ENCODE measurements at regions not wholly inside any gene's neighbourhood (a gene's known extent, or its start where the extent isn't known, plus 50 kb on each side); places are given as distances from the start of the nearest gene placed in this dataset.

GRCh38 chr22:48365386-48365785, 1462.3 kb downstream of the BRD1 start:
- TF ChIP-seq POLR2A (IDR thresholded peaks at IDR 0.05; ENCODE audit: low read depth, low read length) (no peak), TAF1 (IDR thresholded peaks at IDR 0.05; ENCODE audit: low read depth, low read length) (no peak), POU2F2 (IDR thresholded peaks at IDR 0.05; ENCODE audit: low read depth, low read length) (no peak), SPI1 (IDR thresholded peaks at IDR 0.05; ENCODE audit: low read depth, low read length) (no peak), POLR2AphosphoS5 (IDR thresholded peaks at IDR 0.05; ENCODE audit: low read depth, low read length) (no peak), PAX5 (IDR thresholded peaks at IDR 0.05; ENCODE audit: insufficient read depth, low read length, severe bottlenecking) (no peak)
- FAIRE-seq (no peak), DNase-seq (ENCODE audit: insufficient read length, low spot score) (no peak)

GRCh38 chr22:48362721-48363404, 1464.8 kb downstream of the BRD1 start:
- TF ChIP-seq SPI1 (IDR thresholded peaks at IDR 0.05; ENCODE audit: low read depth, low read length), result no peak
- no peak for TF ChIP-seq POLR2A (IDR thresholded peaks at IDR 0.05; ENCODE audit: low read depth, low read length)
- no peak for TF ChIP-seq TAF1 (IDR thresholded peaks at IDR 0.05; ENCODE audit: low read depth, low read length)
- no peak for TF ChIP-seq POLR2AphosphoS5 (IDR thresholded peaks at IDR 0.05; ENCODE audit: low read depth, low read length)
- TF ChIP-seq PAX5 (IDR thresholded peaks at IDR 0.05; ENCODE audit: insufficient read depth, low read length, severe bottlenecking), result no peak
- no peak for TF ChIP-seq POU2F2 (IDR thresholded peaks at IDR 0.05; ENCODE audit: low read depth, low read length)
- FAIRE-seq, result no peak

GRCh38 chr22:48361099-48361639, 1466.5 kb downstream of the BRD1 start:
- TF ChIP-seq SPI1 (IDR thresholded peaks at IDR 0.05; ENCODE audit: low read depth, low read length) (no peak), POLR2AphosphoS5 (IDR thresholded peaks at IDR 0.05; ENCODE audit: low read depth, low read length) (no peak), POLR2A (IDR thresholded peaks at IDR 0.05; ENCODE audit: low read depth, low read length) (no peak), POU2F2 (IDR thresholded peaks at IDR 0.05; ENCODE audit: low read depth, low read length) (no peak)
- DNase-seq (ENCODE audit: insufficient read length, low spot score), result no peak
- FAIRE-seq, result no peak

More at GRCh38 chr22:48362721-48363404, 1464.8 kb downstream of the BRD1 start:
- no peak for DNase-seq (ENCODE audit: insufficient read length, low spot score)

GRCh38 chr22:48359613-48359965, 1468.1 kb downstream of the BRD1 start:
- DNase-seq (ENCODE audit: insufficient read length, low spot score) (no peak), FAIRE-seq (no peak)
- no peak for TF ChIP-seq POU2F2 (IDR thresholded peaks at IDR 0.05; ENCODE audit: low read depth, low read length)
- no peak for TF ChIP-seq TAF1 (IDR thresholded peaks at IDR 0.05; ENCODE audit: low read depth, low read length)
- no peak for TF ChIP-seq SPI1 (IDR thresholded peaks at IDR 0.05; ENCODE audit: low read depth, low read length)
- no peak for TF ChIP-seq PAX5 (IDR thresholded peaks at IDR 0.05; ENCODE audit: insufficient read depth, low read length, severe bottlenecking)
- TF ChIP-seq POLR2A (IDR thresholded peaks at IDR 0.05; ENCODE audit: low read depth, low read length), result no peak
- TF ChIP-seq POLR2AphosphoS5 (IDR thresholded peaks at IDR 0.05; ENCODE audit: low read depth, low read length), result no peak

- DNase-seq (ENCODE audit: insufficient read length, low spot score) (no peak), FAIRE-seq (no peak)
- TF ChIP-seq POU2F2 (IDR thresholded peaks at IDR 0.05; ENCODE audit: low read depth, low read length) (no peak), PAX5 (IDR thresholded peaks at IDR 0.05; ENCODE audit: insufficient read depth, low read length, severe bottlenecking) (no peak), POLR2AphosphoS5 (IDR thresholded peaks at IDR 0.05; ENCODE audit: low read depth, low read length) (no peak), POLR2A (IDR thresholded peaks at IDR 0.05; ENCODE audit: low read depth, low read length) (no peak), SPI1 (IDR thresholded peaks at IDR 0.05; ENCODE audit: low read depth, low read length) (no peak), TAF1 (IDR thresholded peaks at IDR 0.05; ENCODE audit: low read depth, low read length) (no peak)
Observed at GRCh38 chr22:48358886-48359612, 1468.6 kb downstream of the BRD1 start.

- DNase-seq (ENCODE audit: insufficient read length, low spot score), result no peak
- no peak for FAIRE-seq
- no peak for TF ChIP-seq SPI1 (IDR thresholded peaks at IDR 0.05; ENCODE audit: low read depth, low read length)
- TF ChIP-seq TAF1 (IDR thresholded peaks at IDR 0.05; ENCODE audit: low read depth, low read length), result no peak
- TF ChIP-seq POLR2AphosphoS5 (IDR thresholded peaks at IDR 0.05; ENCODE audit: low read depth, low read length), result no peak
- TF ChIP-seq PAX5 (IDR thresholded peaks at IDR 0.05; ENCODE audit: insufficient read depth, low read length, severe bottlenecking), result no peak
- no peak for TF ChIP-seq POU2F2 (IDR thresholded peaks at IDR 0.05; ENCODE audit: low read depth, low read length)
- TF ChIP-seq POLR2A (IDR thresholded peaks at IDR 0.05; ENCODE audit: low read depth, low read length), result no peak
Observed at GRCh38 chr22:48357961-48358360, 1469.7 kb downstream of the BRD1 start.

- FAIRE-seq (no peak), DNase-seq (ENCODE audit: insufficient read length, low spot score) (no peak)
- TF ChIP-seq TAF1 (IDR thresholded peaks at IDR 0.05; ENCODE audit: low read depth, low read length) (no peak), PAX5 (IDR thresholded peaks at IDR 0.05; ENCODE audit: insufficient read depth, low read length, severe bottlenecking) (no peak), POU2F2 (IDR thresholded peaks at IDR 0.05; ENCODE audit: low read depth, low read length) (no peak), POLR2A (IDR thresholded peaks at IDR 0.05; ENCODE audit: low read depth, low read length) (no peak), SPI1 (IDR thresholded peaks at IDR 0.05; ENCODE audit: low read depth, low read length) (no peak), POLR2AphosphoS5 (IDR thresholded peaks at IDR 0.05; ENCODE audit: low read depth, low read length) (no peak)
Observed at GRCh38 chr22:48357196-48357595, 1470.5 kb downstream of the BRD1 start.

- no peak for TF ChIP-seq POLR2AphosphoS5 (IDR thresholded peaks at IDR 0.05; ENCODE audit: low read depth, low read length)
- no peak for TF ChIP-seq POU2F2 (IDR thresholded peaks at IDR 0.05; ENCODE audit: low read depth, low read length)
- TF ChIP-seq PAX5 (IDR thresholded peaks at IDR 0.05; ENCODE audit: insufficient read depth, low read length, severe bottlenecking), result no peak
- no peak for TF ChIP-seq POLR2A (IDR thresholded peaks at IDR 0.05; ENCODE audit: low read depth, low read length)
- TF ChIP-seq SPI1 (IDR thresholded peaks at IDR 0.05; ENCODE audit: low read depth, low read length), result no peak
- no peak for TF ChIP-seq TAF1 (IDR thresholded peaks at IDR 0.05; ENCODE audit: low read depth, low read length)
- DNase-seq (ENCODE audit: insufficient read length, low spot score) (no peak), FAIRE-seq (no peak)
Observed at GRCh38 chr22:48356731-48357130, 1470.9 kb downstream of the BRD1 start.

GRCh38 chr22:48354096-48354495, 1473.6 kb downstream of the BRD1 start:
- FAIRE-seq, result no peak
- no peak for DNase-seq (ENCODE audit: insufficient read length, low spot score)
- TF ChIP-seq SPI1 (IDR thresholded peaks at IDR 0.05; ENCODE audit: low read depth, low read length) (no peak), POU2F2 (IDR thresholded peaks at IDR 0.05; ENCODE audit: low read depth, low read length) (no peak), TAF1 (IDR thresholded peaks at IDR 0.05; ENCODE audit: low read depth, low read length) (no peak), PAX5 (IDR thresholded peaks at IDR 0.05; ENCODE audit: insufficient read depth, low read length, severe bottlenecking) (no peak), POLR2A (IDR thresholded peaks at IDR 0.05; ENCODE audit: low read depth, low read length) (no peak), POLR2AphosphoS5 (IDR thresholded peaks at IDR 0.05; ENCODE audit: low read depth, low read length) (no peak)

All from GM12891 (cell line).